ENCODE measurements at regions not wholly inside any gene's neighbourhood (a gene's known extent, or its start where the extent isn't known, plus 50 kb on each side); places are given as distances from the start of the nearest gene placed in this dataset.

DNA sequence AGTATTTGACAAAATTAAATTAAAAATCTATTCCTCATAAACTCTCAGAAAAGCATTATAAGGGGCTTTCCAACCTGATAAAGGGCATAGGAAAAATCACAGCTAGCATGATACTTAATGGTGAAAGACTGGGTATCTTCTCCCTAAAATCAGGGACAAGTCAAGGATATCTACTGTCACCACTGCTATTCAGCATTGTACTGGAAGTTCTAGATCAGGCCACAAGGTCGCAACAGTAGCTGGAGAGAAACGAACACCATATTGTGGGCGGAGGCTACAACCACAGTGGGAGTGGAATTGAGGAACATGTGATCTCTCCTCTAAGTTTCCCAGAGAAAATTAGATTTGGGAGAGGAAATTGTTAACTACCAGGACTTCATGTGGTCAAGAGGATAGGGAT, 70.0 kb upstream of the NAMPT start:
- FAIRE-seq = no peak
- H3K36me3 ChIP-seq (ENCODE audit: control insufficient read depth in 2 of 2, extremely low read depth in 1 of 2, insufficient read depth in 2 of 2, low read length in 2 of 2) = no peaks in the 10 kb centered on the region
- no peak for TF ChIP-seq EZH2 (IDR thresholded peaks at IDR 0.05; ENCODE audit: low read length)
- TF ChIP-seq, protein P1, sequence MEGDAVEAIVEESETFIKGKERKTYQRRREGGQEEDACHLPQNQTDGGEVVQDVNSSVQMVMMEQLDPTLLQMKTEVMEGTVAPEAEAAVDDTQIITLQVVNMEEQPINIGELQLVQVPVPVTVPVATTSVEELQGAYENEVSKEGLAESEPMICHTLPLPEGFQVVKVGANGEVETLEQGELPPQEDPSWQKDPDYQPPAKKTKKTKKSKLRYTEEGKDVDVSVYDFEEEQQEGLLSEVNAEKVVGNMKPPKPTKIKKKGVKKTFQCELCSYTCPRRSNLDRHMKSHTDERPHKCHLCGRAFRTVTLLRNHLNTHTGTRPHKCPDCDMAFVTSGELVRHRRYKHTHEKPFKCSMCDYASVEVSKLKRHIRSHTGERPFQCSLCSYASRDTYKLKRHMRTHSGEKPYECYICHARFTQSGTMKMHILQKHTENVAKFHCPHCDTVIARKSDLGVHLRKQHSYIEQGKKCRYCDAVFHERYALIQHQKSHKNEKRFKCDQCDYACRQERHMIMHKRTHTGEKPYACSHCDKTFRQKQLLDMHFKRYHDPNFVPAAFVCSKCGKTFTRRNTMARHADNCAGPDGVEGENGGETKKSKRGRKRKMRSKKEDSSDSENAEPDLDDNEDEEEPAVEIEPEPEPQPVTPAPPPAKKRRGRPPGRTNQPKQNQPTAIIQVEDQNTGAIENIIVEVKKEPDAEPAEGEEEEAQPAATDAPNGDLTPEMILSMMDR (optimal IDR thresholded peaks at IDR 0.05 in 1 of 3, IDR thresholded peaks at IDR 0.05 in 1 of 3, conservative IDR thresholded peaks at IDR 0.05 in 1 of 3; ENCODE audit: extremely low read depth in 1 of 3, insufficient read depth in 2 of 3, low read length in 3 of 3) = no peak
- H3K4me2 ChIP-seq (ENCODE audit: control insufficient read depth, extremely low read depth, insufficient read depth, low read depth, low read length) = no peak overlapping the region
- DNase-seq (ENCODE audit: low read depth, low spot score) = no peak
- no peaks in the 10 kb centered on the region for H3K9me1 ChIP-seq (ENCODE audit: control insufficient read depth, extremely low read depth, insufficient read depth, low read length)
- no peaks in the 10 kb centered on the region for H4K20me1 ChIP-seq (ENCODE audit: control insufficient read depth, extremely low read depth, insufficient read depth, low read length)
- no peak overlapping the region for H3K9ac ChIP-seq (ENCODE audit: control insufficient read depth, extremely low read depth, insufficient read depth, low read length)
- dilution Hi-C loops (cut with MboI; ENCODE audit: extremely low pct_ligation_motif_present, low sequenced_read_pairs) = no loop called here
- H3K27me3 ChIP-seq (ENCODE audit: control insufficient read depth, extremely low read depth, insufficient read depth, low read length) = no peaks in the 10 kb centered on the region
- no peak overlapping the region for H2AFZ ChIP-seq (ENCODE audit: control insufficient read depth, low read length)
- no peak overlapping the region for H3K4me3 ChIP-seq (ENCODE audit: control insufficient read depth in 2 of 3, extremely low read depth in 1 of 3, insufficient read depth in 2 of 3, low read depth in 1 of 3, low read length in 3 of 3)
- H3K4me1 ChIP-seq (ENCODE audit: control insufficient read depth, extremely low read depth, insufficient read depth, low read length) = no peaks in the 10 kb centered on the region
- no peaks in the 10 kb centered on the region for H3K9me3 ChIP-seq (ENCODE audit: control insufficient read depth, low read depth, low read length)
- H3K27ac ChIP-seq (ENCODE audit: control insufficient read depth, insufficient read depth, low read length) = no peak overlapping the region
- no peaks in the 10 kb centered on the region for H3K79me2 ChIP-seq (ENCODE audit: control insufficient read depth, insufficient read depth, low read length)

DNA sequence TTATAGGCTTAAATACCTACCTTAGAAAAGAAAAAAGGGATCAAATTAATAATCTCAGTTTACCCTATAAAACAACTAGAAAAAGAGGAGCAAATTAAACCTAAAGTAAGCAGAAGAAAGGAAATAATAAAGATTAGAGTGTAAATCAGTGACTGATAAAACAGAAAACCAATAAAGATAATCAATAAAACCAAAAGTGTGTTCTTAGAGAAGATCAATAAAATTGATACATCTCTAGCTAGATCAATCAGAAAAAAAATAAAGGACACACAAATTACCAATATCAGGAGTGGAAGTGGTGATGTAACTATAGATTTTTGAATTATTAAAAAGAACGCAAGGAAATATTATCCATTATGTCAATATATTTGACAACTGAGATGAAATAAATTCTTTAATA, 69.2 kb upstream of the NAMPT start:
- Histone ChIP-seq H4K20me1 (ENCODE audit: control insufficient read depth, extremely low read depth, insufficient read depth, low read length) (no peaks in the 10 kb centered on the region), H3K27ac (ENCODE audit: control insufficient read depth, insufficient read depth, low read length) (no peak overlapping the region), H3K4me2 (ENCODE audit: control insufficient read depth, extremely low read depth, insufficient read depth, low read depth, low read length) (no peak overlapping the region), H3K27me3 (ENCODE audit: control insufficient read depth, extremely low read depth, insufficient read depth, low read length) (no peaks in the 10 kb centered on the region), H3K4me3 (ENCODE audit: control insufficient read depth in 2 of 3, extremely low read depth in 1 of 3, insufficient read depth in 2 of 3, low read depth in 1 of 3, low read length in 3 of 3) (no peak overlapping the region), H3K9ac (ENCODE audit: control insufficient read depth, extremely low read depth, insufficient read depth, low read length) (no peak overlapping the region), H3K9me1 (ENCODE audit: control insufficient read depth, extremely low read depth, insufficient read depth, low read length) (no peaks in the 10 kb centered on the region), H3K4me1 (ENCODE audit: control insufficient read depth, extremely low read depth, insufficient read depth, low read length) (no peaks in the 10 kb centered on the region), H3K36me3 (ENCODE audit: control insufficient read depth in 2 of 2, extremely low read depth in 1 of 2, insufficient read depth in 2 of 2, low read length in 2 of 2) (no peaks in the 10 kb centered on the region), H3K79me2 (ENCODE audit: control insufficient read depth, insufficient read depth, low read length) (no peaks in the 10 kb centered on the region), H3K9me3 (ENCODE audit: control insufficient read depth, low read depth, low read length) (no peaks in the 10 kb centered on the region), H2AFZ (ENCODE audit: control insufficient read depth, low read length) (no peak overlapping the region)
- TF ChIP-seq, protein P1 (optimal IDR thresholded peaks at IDR 0.05 in 1 of 3, IDR thresholded peaks at IDR 0.05 in 1 of 3, conservative IDR thresholded peaks at IDR 0.05 in 1 of 3; ENCODE audit: extremely low read depth in 1 of 3, insufficient read depth in 2 of 3, low read length in 3 of 3) = no peak
- TF ChIP-seq EZH2 (IDR thresholded peaks at IDR 0.05; ENCODE audit: low read length) = no peak
- DNase-seq (ENCODE audit: low read depth, low spot score) = no peak
- no peak for FAIRE-seq
- dilution Hi-C loops (cut with MboI; ENCODE audit: extremely low pct_ligation_motif_present, low sequenced_read_pairs) = no loop called here
